HT1080 (cell line): ENCODE measurements at regions not wholly inside any gene's neighbourhood (a gene's known extent, or its start where the extent isn't known, plus 50 kb on each side); places are given as distances from the start of the nearest gene placed in this dataset.
A peak's percentile ranks its signal among the peaks of the same experiment; 100 is the strongest.
"Not testable (repeated sequence)": the region's sequence is repeated elsewhere in the genome, so short reads cannot be mapped to it uniquely, and the experiment has no call there.

Experiments
- DNase-seq: peaks from one replicate; pipeline ENCODE4 v3.0.0-alpha.2; 2015; ENCODE audit warnings: low read depth

DNA sequence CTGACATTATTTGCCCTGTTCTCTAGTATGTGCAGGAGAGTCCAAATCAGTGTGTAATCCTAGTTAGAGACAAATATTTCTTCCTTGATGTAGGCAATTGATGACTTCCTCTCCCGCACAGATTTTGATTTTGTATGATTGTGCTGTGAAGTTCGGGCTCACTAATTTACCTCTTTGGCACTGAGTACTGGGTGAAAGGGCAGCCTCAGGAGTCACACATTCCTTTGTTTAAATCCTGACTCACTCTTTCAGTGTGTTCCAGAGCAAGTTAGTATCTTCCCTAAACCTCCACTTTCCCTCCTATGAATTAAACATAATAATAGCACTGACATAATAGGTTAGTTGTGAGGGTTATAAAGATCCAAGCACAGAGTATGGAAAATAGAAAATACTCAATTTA, 269.7 kb downstream of the ISL1 start:
- DNase-seq, result peak; percentile 63

- peak; percentile 52 for DNase-seq
Measured at GRCh38 chr5:51657340-51658240, 274.3 kb downstream of the ISL1 start.

GRCh38 chr5:51661646-51662265, 278.5 kb downstream of the ISL1 start:
- DNase-seq, result no peak

DNA sequence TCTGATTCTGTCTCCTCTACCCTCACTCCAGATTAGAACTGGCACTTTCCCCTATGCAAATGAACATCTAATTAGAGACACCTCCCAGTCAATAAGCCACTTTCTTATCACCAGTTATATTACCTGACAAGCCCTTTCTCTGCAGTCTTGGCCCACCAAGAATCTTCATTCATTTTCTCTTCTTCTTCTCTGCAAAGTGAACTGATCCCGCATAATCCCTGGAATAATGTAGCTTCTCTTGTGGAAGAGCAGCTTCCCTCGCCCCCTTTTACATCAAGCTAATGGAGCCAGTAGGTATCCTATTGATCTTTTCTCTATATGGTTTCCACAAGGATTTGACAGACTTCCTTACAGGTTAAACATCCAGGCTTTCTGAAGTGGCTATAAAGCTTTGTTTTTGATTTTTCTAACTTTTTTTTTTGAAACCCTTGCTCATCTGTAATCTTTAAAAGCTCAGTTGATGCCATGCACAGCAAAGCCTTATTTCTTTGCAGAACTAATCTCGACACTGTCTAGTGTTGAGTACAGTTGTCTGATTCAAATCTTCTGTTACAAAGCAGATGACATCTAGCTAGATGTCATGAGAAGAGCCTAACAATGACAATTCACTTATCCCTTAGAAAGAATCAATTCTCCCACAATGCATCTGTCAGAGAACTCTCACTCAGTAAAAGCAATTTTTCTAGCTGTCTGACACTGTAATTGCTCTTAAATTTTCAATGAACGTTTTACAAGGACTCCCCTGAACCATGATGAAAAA, 281.4 kb downstream of the ISL1 start:
- DNase-seq, result no peak

DNA sequence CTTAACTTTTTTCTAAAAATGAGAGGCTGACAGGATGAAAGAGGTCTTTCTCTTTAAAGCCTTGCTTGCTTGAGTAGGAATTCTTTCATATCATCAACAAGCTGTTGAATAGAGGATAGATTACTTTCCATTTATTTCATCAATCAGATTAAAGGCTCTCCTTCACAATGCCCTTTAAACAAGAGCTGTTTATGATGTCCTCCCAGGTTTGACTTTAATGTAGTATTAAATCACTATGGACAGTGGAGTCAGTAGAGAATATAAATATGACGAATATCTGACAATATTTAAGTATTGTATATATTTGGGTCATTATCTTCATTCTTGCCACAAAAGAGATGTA, 282.0 kb downstream of the ISL1 start:
- DNase-seq, result no peak

- peak; percentile 32 for DNase-seq
Measured at GRCh38 chr5:51669095-51669494, 285.8 kb downstream of the ISL1 start.

DNA sequence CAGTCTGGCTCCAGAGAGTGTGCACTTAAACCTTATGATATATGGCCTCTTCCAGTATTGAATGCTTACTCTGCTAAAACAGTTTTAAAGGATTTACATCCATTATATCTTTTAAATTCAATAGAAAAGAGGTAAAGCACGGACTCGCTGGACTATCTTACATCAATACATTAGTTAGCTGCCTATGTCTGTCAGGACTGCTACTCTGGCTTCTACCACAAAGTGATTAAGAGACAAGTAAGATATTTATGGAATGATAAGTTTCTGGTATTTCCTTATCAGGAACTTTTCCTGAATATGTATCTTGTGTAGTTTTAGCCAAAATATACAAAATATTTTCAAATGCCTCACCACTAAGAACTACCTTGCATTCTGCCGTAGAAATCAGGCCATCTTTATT, 295.1 kb downstream of the ISL1 start:
- DNase-seq, result no peak

GRCh38 chr5:51679286-51679685, 296.0 kb downstream of the ISL1 start:
- no peak for DNase-seq

DNA sequence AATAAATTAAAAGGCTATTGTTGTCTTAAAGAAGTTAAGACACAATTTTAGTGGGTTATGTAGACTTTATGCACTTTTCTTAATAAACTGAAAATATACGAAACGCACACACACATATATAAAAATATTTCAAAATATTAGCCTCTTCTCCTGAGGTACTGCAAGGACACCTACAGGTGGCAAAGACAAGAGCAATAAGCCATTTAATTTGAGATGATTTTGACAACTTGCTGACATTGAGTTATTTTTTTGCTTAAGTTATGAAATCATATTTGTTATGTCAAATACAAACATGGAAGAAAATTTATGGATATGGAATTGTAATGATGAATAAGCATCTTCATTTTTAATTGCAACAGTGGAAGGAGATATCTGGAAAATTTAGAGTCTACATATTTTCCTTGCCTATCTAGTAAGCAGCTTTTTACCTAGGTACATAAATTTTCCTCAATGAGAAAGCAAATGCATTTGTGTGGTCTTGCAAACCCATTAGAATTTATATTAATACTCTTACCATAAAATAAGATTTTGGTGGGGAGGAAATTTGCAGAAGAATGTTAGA, 301.6 kb downstream of the ISL1 start:
- DNase-seq, result no peak

- DNase-seq, result no peak
Measured at GRCh38 chr5:51685419-51685818, 302.2 kb downstream of the ISL1 start.

DNA sequence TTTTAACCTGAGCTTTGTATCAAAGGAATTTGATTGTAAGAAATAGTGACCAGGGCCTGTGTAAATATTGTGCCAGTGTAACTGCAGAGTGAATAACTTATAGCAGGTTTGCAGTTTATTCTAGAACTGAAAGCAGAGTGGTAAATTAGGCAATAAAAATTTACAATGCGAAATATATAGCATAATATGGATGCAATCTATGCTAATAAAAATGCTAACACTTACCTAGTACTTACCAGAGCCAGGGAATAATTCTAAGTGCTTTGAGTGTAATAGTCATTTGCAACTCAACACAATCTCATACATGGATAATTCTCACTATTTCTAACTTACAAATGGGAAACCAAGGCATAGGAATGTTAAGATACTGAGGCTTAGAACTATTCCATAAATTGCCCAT, 303.4 kb downstream of the ISL1 start:
- DNase-seq, result no peak

- DNase-seq, result no peak
Measured at GRCh38 chr5:51691538-51692079, 308.4 kb downstream of the ISL1 start.

DNA sequence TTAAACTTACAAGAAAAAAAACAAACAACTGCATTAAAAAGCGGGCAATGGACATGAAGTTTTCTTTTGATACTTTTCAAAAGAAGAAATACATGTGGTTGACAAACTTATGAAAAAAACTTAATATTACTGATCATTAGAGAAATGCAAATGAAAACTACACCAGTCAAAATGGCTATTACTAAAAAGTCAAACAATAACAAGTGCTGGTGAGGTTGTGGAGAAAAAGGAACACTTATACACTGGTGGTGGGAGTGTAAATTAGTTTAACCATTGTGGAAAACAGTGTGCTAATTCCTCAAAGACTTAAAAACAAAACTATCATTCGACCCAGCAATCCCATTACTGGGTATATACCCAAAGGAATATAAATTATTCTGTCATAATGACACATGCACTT, 311.6 kb downstream of the ISL1 start:
- no peak for DNase-seq

DNA sequence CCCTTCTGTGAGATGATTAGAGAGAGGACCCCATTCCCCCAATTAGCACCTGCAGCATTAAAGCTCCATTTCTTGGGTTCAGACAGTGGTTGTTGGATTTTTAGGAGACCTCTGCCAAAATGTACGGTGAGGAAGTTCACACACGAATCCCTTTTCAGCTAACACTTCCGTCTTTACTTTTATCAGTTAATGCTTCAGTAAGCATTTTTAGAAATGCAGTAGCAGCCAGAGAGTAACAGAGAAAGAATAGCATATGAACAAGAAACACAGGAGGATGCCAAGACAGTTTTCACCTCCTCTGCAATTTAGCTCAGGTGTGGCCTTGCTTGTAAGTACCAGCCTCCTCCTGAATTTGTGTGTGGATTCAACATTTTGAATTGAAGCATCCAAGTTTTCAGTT, 312.9 kb downstream of the ISL1 start:
- no peak for DNase-seq

DNA sequence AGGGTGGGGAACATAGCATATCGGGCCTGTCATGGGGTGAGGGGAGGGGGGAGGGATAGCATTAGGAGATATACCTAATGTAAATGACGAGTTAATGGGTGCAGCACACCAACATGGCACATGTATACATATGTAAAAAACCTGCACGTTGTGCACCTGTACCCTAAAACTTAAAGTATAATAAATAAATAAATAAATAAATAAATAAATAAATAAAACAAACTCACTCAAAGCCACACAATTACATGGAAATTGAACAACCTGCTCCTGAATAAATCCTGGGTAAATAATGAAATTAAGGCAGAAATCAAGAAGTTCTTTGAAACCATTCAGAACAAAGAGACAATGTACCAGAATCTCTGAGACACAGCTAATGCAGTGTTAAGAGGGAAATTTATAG, 318.8 kb downstream of the ISL1 start:
- DNase-seq, result not testable (repeated sequence)

GRCh38 chr5:51712201-51712600, 329.0 kb downstream of the ISL1 start:
- DNase-seq, result no peak

- DNase-seq, result not testable (repeated sequence)
Measured at GRCh38 chr5:51715445-51715844, 332.2 kb downstream of the ISL1 start.

DNA sequence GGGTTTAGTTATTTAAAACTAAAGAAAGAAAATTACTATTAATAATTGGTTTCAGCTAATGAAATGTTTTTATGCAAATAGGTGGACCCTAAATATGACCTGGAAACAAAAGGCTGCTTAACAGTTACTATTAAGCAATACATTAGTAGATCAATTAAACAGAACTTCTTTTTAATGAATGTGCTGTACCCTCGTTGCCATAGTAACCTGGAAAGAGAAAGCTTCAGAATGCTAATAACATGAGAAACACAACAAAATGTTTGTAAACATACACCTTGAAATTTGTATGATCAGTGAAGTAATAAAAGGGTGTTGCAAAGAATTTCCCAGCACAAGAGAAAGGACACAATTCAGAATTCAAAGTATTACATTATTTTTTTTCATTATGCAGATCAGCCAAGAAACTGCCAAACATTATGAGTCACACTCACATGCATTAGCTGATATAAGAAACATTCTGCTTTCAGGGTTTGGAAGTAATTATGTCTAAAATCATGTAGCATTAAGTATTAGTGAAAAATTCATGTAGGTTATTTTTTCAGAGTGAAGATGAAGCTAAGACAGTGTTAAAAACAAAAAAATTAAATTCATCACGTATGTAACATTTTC, 348.3 kb downstream of the ISL1 start:
- DNase-seq, result peak; percentile 19

- DNase-seq, result no peak
Measured at GRCh38 chr5:51732304-51732703, 349.1 kb downstream of the ISL1 start.

DNA sequence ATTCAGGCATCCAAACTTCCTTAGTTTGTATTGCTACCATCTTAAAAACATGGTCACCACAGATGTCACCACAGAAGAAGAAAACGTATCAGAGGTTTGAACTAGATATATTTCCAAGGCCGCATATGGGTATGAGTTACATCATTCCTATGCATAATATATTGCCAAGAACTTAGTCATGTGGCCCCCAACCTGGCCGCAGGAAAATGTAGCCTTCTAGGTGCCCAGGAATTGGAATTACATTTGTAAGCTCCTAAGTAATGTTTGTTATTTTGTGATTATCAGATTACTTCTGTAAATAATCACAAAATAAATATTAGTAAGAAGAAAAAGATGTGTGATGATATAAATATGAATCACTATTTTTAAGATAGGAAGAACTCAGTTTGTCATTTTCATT, 351.4 kb downstream of the ISL1 start:
- no peak for DNase-seq

- DNase-seq, result no peak
Measured at GRCh38 chr5:51746023-51746422, 362.8 kb downstream of the ISL1 start.
